ENCODE measurements at regions not wholly inside any gene's neighbourhood (a gene's known extent, or its start where the extent isn't known, plus 50 kb on each side); places are given as distances from the start of the nearest gene placed in this dataset.
"Not testable (repeated sequence)": the region's sequence is repeated elsewhere in the genome, so short reads cannot be mapped to it uniquely, and the experiment has no call there.

DNA sequence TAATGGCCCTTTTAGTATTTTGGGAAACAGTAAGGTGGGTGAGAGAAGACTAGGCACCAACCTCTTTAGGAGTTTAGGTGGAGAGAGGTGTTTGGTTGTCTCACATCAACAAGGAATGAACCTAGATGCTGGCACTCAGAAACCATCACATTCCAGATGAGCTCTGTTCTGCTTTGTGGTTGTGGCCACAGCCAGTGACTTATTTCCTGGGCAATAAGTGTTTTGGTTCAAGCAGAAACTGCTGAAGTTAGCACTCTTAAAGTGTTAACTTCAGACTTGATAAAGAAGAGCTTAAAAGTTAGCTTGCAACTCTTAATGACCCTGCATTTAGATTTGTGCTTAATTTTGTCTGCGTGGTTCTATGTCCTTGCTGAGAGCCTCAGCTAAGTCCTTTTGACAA is 929.2 kb downstream of the SLC4A3 start:
- no peak for DNase-seq (ENCODE audit: low spot score)

- DNase-seq (ENCODE audit: low spot score): no peak
Observed at GRCh38 chr2:220560192-220560591, 932.8 kb downstream of the SLC4A3 start.

- no peak for DNase-seq (ENCODE audit: low spot score)
Observed at GRCh38 chr2:220562375-220563140, 935.1 kb downstream of the SLC4A3 start.

DNA sequence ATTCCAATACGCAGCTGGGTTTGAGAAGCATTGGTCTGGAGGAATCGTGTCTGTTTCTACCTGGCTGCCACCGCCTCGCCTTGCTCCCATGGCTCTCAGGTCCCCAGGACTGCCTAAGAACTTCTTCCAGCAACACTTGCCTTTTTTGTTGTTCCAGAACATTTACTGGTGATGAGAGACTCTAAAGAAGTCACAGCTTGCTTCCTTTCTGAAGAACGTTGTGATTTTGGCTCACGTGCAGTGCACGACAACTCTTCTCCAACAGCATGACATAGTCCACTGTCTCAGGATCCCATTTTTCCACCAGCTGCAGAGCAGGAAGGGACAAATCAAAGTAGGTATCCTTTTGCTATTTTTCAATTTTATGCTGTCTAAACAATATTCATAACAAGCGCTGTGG is 940.9 kb downstream of the SLC4A3 start:
- no peak for DNase-seq (ENCODE audit: low spot score)

DNA sequence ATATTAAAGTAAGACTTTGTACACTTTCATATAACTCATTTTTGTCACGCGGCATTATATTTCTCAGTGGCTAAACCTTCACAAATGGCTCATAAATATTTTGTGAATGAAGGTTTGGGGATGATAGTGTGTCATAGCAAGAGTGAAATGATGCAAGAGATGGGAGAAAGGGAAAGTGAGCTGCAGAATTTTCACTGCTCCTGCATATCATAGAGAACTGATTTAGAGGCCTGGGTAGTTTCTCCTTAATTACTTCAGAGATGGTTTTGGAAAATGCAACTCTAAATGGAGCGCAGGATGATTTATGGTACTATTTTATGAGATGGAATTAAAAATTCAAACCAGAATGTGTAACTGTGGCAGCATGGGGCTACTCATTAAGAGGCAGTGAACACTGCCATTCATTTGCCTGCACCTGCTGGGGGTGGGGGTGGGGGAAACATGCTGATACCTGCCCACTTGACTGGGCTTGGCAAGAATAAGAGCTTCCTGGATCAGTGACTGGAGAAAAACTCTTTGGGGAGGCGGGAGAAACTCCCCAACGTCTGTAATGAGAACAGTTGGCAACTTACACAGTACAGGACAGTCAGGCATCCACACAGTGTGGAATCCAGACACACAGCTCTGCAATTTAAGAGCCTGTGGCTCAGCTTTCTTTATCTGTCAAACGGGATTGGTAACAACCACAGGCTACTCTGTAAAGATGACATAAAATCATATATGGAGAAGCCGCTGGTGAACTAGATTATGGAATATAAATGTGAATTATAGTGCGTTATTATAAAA is 941.9 kb downstream of the SLC4A3 start:
- DNase-seq (ENCODE audit: low spot score): no peak

DNA sequence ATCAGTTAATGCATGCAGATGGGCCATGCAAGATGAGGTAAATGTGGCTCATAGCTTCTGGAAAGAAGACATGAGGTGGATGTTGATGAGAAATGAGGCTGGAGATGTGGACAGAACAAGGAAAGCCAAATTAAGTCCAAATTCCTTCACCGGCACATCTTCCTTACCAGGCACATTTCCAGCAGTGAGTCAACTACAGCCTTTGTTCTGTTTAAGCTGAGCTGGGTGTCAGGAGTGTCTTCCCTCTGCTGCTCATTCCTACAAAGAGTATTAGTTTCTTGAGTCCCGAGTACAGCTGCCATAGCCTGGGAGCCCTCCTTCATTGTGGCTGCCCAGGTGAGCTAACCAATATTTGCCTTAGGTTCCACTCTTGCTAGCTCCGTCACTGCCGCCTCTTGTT is 945.0 kb downstream of the SLC4A3 start:
- DNase-seq (ENCODE audit: low spot score): no peak

DNA sequence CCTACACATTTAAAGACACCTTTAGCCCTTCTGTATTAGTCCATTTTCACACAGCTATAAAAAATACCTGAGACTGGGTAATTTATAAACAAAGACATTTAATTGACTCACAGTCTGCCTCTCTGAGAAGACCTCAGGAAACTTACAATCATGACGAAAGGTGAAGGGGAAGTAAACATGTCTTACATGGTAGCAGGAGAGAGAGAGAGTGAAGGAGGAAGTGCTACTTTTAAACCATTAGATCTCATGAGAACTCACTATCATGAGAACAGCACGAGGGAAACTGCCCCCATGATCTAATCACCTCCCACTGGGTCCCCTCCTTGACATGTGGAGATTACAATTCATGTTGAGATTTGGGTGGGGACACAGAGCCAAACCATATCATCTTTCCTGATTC is 946.6 kb downstream of the SLC4A3 start:
- DNase-seq (ENCODE audit: low spot score): no peak

DNA sequence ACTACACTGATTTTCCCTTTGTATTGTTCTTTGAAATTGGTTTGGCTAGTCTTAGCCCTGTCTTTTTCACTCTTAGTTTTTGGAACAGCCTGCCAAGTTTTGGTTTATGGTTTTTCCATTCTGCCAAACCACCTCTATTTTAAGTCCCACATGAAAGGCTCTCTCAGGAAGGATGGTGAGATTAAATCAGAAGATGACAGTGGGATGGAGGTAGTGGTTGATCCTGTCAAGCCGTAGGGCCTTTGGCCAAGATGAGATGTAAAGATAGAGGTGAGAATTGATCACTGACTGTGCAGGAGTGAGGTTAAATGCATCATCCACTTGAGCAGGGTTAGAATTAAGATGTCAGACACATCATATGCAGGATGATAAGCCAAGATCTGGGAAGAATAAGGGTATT is 948.5 kb downstream of the SLC4A3 start:
- no peak for DNase-seq (ENCODE audit: low spot score)

- no peak for DNase-seq (ENCODE audit: low spot score)
Observed at GRCh38 chr2:220579452-220579851, 952.0 kb downstream of the SLC4A3 start.

DNA sequence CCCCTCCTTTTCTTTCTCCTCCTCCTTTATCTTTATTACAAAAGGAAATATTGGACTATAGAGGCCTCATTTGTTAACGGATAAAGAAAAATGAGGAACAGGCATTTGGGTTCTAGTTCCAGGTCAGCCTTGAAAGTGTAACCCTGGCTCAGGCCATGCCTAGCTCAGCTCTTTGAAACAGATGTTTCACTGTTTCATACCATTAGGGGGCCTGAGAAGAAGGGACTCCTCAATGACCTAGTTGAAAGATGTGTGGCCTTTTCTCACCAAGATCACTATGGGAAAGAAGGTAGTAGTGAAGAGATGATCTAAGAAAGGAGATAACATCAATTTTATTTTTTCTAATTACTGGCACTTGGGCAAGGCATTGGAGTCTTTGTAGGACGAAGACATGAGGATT is 952.7 kb downstream of the SLC4A3 start:
- no peak for DNase-seq (ENCODE audit: low spot score)

GRCh38 chr2:220583725-220584124 is 956.3 kb downstream of the SLC4A3 start:
- DNase-seq (ENCODE audit: low spot score): no peak

- no peak for DNase-seq (ENCODE audit: low spot score)
Observed at GRCh38 chr2:220585241-220585640, 957.8 kb downstream of the SLC4A3 start.

DNA sequence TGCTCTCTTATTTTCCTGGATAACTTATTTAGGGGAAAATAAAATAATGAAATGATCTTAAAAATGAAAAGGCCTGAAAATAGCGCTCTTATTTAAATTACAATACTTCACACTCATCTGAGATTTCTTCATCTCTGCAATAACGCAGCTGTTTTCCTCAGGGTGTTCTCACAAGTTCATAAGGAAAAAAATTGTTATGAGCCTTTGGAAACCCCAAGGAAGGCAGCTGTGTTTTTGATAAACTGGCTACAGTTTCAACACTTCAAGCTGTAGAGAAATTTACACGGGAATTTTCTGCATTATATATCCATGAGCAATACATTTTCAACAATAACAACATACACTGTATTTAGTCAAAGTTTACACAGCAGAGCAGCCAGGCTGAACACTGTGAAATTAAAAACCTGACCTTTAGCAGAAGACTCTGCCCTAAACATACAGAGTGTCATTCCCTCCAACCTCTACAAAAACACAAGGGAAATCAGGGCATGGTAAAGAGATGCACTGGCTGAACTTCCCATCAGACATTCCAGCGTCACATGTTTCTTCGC is 959.6 kb downstream of the SLC4A3 start:
- DNase-seq (ENCODE audit: low spot score): no peak

DNA sequence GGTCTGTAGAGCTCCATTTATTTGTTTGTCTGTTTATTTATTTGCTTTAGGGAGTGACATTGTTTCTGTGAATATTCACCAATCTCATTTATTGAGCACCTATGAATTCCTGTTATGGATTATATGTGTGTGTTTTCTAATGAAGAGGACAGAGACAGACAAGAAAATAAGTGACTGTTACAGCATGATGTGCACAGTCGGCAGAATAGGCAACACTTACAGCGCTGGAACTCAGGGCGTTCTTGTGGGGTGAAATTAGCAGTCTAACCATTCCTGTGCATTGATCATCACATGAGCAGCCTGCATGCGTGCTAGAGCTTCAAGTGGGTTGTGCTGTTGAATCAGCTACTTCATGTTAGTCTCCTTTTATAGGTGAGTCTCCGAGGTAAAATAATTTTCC is 960.7 kb downstream of the SLC4A3 start:
- no peak for DNase-seq (ENCODE audit: low spot score)

GRCh38 chr2:220590476-220590875 is 963.0 kb downstream of the SLC4A3 start:
- DNase-seq (ENCODE audit: low spot score): no peak

DNA sequence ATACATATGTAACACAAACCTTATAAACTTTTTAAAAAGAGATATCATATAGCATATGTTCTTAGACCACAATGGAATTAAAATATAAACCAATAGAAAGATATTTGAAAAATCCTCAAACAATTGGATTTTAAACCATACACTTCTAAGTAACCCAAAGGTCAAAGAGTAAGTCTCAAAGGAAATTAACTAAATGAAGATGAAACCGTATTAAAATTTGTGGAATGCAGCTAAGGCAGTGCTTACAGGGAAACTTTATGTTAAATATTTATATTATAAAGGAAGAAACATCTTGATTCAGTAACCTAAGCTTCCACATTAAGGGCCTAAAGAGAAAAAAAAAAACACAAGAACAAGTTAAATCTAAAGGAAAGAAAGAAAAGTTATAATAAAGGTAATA is 966.1 kb downstream of the SLC4A3 start:
- no peak for DNase-seq (ENCODE audit: low spot score)

GRCh38 chr2:220601674-220602073 is 970.4 kb downstream of the EPHA4 start:
- no peak for DNase-seq (ENCODE audit: low spot score)

GRCh38 chr2:220613004-220613403 is 959.1 kb downstream of the EPHA4 start:
- not testable (repeated sequence) for DNase-seq (ENCODE audit: low spot score)

DNA sequence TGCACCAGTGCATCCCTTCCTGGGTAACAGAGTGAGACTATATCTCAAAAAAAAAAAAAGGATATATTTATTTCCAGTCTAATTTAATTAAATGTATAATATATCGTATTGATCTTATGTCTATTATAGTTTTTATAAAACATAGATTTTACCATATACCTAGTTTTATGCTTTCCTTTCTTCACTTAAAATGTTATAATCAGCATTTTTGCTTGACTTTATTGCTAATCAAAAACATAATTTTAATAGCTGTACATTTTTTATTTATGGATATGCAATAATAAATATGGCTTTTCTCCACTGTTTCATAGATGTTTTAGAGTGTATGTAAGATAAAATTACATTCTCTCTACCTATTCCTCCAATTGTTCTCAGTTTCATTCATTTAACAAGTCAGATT is 958.0 kb downstream of the EPHA4 start:
- DNase-seq (ENCODE audit: low spot score): no peak

GRCh38 chr2:220619525-220620220 is 952.4 kb downstream of the EPHA4 start:
- peak; percentile 30 for DNase-seq (ENCODE audit: low spot score)

DNA sequence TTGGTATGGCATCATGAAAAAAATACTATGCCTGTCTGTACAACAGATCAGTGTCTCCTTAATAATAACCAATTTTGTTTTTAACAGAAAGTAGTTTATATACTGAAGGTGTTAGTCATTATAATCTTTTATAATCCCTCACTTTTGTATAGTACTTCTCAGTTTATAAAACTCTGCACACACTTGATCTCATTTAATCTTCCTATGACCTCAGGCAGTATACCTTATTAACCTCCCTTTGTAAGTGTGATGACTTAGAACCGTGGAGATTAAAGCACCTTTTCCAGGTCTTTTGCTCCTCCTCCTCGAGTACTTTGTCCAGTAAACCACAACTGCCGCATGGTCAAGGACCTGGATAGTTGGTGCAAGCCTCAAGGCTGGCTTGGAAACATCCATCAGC is 945.5 kb downstream of the EPHA4 start:
- no peak for DNase-seq (ENCODE audit: low spot score)

- DNase-seq (ENCODE audit: low spot score): no peak
Observed at GRCh38 chr2:220628252-220628651, 943.9 kb downstream of the EPHA4 start.

DNA sequence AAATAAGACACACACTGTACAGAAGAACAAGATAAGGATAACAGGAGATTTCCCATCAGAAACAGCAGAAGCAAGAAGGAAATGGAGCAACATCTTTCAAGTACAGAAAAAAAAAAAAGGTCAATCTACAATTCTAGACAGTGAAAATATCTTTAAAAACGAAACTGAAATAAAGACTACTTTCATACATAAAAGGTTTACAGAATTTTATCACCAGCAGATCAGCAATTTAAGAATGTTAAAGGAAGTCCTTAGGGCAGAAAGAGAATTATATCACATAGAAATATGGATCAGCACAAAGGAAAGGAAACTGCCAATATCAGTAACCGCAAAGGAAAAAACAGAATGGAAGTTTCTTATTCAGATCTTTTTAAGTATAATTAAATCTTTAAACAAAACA is 931.0 kb downstream of the EPHA4 start:
- no peak for DNase-seq (ENCODE audit: low spot score)
